HG02798 (cell line): ENCODE measurements at regions not wholly inside any gene's neighbourhood (a gene's known extent, or its start where the extent isn't known, plus 50 kb on each side); places are given as distances from the start of the nearest gene placed in this dataset.
"Not testable (repeated sequence)": the region's sequence is repeated elsewhere in the genome, so short reads cannot be mapped to it uniquely, and the experiment has no call there.

Source experiments
- ATAC-seq: cut with Tn5 transposase; IDR thresholded peaks from one replicate; pipeline ENCODE4 v1.9.1; 2021; ENCODE audit warnings: mild to moderate bottlenecking; ENCODE audit not compliant: unreplicated experiment, poor library complexity

DNA sequence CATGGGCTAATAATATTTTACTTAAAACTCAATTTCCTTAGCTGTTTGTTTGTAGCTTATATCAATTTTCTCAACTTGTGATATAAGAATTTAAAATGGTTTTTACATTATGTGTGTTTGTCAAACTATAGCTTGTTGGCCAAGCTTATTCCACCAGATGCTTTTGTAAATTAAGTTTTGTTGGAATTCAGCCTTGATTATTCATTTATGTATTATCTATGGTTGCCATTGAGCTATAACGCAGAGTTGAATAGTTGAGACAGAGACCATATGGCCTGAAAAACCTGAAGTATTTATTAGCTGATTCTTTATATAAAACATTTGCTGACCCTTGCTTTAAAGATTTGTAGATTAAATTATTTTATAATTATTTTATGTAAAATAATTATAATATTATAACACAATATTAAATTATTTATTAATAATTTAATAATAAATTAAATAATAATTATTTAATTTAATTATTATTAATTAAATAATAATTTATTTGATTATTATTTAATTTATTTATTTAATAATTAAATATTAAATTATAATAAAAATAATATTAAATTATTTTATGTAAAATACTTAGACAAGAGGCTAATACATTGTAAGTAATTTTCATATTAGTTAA, 779.6 kb upstream of the NECTIN3 start:
- no peak for ATAC-seq

- ATAC-seq: no peak
Observed at GRCh38 chr3:110293660-110294059, 778.0 kb upstream of the NECTIN3 start.

DNA sequence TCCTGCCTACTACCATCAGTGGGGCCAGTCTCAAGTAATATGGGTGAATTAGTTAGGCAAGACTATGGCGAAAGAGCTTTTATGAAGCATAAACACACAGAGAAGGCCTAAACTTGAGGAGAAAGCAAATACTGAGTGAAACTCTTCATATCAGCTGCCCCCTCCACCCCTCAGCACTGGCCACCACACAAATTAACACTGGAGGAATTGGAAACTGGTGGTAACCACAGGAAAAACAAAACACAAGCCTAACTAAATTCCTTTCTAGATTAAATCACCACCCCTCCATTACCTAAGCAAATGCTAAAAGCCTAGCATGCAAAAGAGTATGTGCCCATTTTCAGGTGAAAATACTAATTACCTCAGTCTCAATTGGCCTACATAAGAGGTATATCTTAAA, 774.7 kb upstream of the NECTIN3 start:
- no peak for ATAC-seq

GRCh38 chr3:110301781-110302180, 769.8 kb upstream of the NECTIN3 start:
- ATAC-seq: no peak

DNA sequence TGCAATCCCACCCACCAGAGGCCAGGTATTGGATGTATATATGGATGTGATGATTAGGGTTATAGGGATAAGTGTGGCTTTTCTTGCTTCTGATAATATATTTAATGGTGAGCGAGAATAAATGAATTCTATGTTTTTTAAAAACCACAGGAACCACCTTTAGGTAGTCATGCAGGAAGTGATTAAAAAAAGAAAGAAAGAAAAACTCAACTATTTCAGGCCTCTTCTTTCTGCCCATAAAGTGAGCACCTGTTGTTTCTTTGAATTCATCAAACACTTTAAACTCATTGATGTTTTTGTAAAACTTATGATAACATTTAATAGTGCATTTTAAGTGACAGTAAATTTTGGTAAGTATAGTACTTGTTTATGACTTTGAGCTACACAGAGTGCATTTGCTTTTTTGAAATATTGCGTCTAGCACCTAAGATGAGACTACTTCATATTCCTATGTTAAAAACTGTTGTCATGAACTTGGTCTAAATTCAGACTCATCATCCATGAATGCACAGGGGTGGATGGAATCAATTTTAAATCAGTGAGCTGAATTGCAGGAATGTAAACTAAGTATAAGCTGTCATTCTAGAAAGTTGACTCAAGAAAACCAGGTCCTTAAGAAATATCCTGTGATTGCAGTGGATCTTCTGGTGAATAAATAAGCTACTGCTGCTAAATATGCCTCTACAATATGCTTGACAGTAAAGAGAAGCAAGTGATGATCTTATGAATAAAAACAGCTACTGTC, 764.4 kb upstream of the NECTIN3 start:
- no peak for ATAC-seq

GRCh38 chr3:110311541-110311940, 760.1 kb upstream of the NECTIN3 start:
- ATAC-seq: no peak

- ATAC-seq: peak; percentile 96
Observed at GRCh38 chr3:110314512-110315114, 757.0 kb upstream of the NECTIN3 start.

DNA sequence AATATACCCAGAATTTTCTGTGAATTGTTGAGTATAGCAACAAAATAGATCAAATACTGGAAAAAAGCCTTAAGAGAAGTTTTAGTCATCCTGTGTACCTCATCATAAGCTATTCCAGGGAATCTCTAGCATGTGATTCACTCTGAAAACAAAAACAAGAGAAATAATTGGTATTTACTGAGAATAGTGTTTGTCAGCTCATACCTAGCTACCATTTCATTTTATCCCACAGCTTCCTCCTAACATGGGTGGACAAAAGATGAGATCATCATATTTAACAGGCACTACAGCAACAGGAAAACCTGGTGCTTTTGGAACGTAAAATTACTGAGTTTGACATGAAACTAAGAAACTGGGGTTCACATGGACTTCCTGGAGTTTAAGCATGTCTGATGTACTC, 753.5 kb upstream of the NECTIN3 start:
- ATAC-seq: no peak

DNA sequence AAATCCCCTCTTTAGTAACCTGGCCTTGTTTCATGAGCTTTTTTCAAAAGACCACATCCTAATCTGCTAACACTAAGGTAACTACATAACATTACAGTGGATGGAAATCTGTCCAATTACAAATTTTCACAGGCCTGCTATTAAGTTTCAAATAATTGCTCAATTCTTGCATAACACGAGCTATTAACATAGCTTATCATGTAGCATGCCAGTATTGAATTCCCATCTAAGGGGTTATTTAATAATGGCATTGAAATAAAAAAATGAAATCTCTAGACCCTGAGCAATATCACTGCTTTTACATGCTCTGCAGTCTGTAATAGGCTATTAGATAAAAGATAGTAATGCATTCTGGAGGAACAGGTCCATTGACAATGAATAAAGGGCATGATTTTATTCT, 748.3 kb upstream of the NECTIN3 start:
- no peak for ATAC-seq

GRCh38 chr3:110324171-110324705, 747.4 kb upstream of the NECTIN3 start:
- ATAC-seq: no peak

DNA sequence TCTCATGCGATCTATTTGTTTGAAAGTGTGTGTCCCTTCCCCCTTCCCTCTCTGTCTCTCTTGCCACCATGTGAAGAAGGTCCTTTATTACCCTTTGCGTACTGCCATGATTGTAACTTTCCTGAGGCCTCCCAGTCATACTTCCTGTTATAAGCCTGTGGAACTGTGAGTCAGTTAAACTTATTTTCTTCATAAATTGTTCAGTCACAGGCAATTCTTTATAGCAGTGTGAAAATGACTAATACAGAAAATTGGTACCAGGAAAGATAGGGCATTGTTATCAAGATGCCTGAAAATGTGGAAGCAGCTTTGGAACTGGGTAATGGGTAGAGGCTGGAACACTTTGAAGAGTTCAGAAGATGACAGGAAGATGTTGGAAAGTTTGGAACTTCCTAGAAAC, 743.7 kb upstream of the NECTIN3 start:
- no peak for ATAC-seq

GRCh38 chr3:110331562-110331961, 740.1 kb upstream of the NECTIN3 start:
- not testable (repeated sequence) for ATAC-seq

DNA sequence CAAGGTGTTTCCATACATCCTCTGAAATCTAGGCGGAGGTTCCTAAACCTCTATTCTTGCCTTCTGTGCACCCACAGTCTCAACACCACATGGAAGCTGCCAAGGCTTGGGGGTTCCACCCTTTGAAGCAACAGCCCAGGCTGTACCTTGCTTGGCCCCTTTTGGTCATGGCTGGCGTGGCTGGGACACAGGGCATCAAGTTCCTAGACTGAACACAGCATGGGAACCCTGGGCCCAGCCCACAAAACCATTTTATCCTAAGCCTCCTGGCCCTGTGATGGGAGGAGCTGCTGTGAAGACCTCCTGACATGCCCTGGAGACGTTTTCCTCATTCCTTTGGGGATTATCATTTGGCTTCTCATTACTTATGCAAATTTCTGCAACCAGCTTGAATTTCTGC, 739.0 kb upstream of the NECTIN3 start:
- no peak for ATAC-seq

- no peak for ATAC-seq
Observed at GRCh38 chr3:110341047-110341446, 730.6 kb upstream of the NECTIN3 start.

GRCh38 chr3:110343376-110343775, 728.2 kb upstream of the NECTIN3 start:
- ATAC-seq: no peak

- ATAC-seq: peak; percentile 88
Observed at GRCh38 chr3:110343945-110344344, 727.7 kb upstream of the NECTIN3 start.

DNA sequence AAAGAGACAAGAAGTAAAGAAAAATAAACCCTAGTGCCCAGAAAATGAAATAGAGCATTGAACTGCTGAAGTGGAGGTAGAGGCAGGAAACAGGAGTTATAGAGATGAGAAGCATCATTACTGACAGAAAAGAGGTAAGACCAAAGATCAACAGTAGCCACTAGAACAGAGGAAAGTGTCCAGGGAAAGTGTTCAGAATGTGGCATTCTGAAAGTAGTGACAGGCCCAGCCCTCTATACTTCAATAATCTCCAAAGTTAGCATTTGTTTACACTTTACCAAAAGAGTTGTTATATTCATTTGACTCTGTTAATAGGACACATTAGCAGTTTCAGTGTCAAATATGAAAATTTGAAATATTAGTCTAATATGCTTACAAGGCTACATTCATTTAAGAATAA, 727.1 kb upstream of the NECTIN3 start:
- no peak for ATAC-seq

GRCh38 chr3:110344897-110345767, 726.5 kb upstream of the NECTIN3 start:
- ATAC-seq: peak; percentile 34

DNA sequence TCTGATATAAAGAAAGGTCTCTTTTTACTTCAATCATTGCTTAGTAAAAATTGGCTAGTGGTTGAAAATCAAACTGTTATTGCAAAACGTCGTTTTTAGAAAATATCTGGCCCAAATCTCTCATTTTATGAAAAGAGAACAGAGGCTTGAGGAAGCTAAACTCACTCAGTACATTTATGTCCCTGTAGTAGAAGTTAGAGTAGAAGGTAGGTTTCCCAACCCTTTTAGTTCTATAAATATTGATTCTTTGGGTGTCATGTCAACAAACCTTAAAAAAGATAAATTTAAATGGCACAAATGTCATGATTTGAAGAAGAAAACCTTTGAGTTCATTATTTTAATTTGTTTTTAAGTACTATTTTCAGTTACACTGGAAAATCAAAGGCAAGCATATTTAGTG, 722.3 kb upstream of the NECTIN3 start:
- no peak for ATAC-seq

GRCh38 chr3:110352841-110353604, 718.6 kb upstream of the NECTIN3 start:
- no peak for ATAC-seq
